GM10266 (cell line): ENCODE measurements at regions not wholly inside any gene's neighbourhood (a gene's known extent, or its start where the extent isn't known, plus 50 kb on each side); places are given as distances from the start of the nearest gene placed in this dataset.

ENCODE experiments used
- DNase-seq: peaks from one replicate; pipeline ENCODE4 v3.0.0; 2012; ENCODE audit errors: extremely low spot score
- TF ChIP-seq, protein P1 (sequence below): IDR thresholded peaks from 2 replicates; pipeline ENCODE4 v1.5.1; 2012; ENCODE audit warnings: mild to moderate bottlenecking, low read depth; ENCODE audit not compliant: control insufficient read depth, insufficient read depth; ENCODE audit errors: missing control alignments

DNA sequence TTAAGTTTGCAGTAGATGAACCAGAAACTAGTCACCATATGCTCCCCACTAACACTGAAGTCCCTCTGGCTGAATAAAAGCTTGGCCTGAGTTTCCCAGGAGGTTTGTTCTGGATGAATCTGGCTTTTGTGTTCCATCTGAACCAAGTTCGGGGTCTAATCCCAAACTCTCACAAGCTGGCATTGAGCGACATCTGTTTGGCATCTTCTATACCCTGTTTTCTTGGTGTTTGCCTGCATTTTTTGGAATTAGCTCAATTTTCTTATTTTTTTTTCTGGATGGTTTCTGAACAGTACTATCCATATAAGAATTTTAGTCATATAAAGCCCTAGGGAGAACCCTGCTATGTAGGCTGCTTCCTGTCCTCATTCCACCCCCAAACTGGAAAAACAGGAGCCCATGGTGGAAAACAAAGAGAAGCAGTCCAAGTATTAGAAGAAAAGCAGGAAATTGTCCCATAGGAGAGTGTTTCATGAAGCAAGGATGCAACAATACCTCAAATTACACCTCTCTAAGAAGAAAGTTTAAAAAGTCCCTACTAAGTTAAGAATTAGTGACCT lies 737.1 kb downstream of the DHX35 start:
- TF ChIP-seq, protein P1, sequence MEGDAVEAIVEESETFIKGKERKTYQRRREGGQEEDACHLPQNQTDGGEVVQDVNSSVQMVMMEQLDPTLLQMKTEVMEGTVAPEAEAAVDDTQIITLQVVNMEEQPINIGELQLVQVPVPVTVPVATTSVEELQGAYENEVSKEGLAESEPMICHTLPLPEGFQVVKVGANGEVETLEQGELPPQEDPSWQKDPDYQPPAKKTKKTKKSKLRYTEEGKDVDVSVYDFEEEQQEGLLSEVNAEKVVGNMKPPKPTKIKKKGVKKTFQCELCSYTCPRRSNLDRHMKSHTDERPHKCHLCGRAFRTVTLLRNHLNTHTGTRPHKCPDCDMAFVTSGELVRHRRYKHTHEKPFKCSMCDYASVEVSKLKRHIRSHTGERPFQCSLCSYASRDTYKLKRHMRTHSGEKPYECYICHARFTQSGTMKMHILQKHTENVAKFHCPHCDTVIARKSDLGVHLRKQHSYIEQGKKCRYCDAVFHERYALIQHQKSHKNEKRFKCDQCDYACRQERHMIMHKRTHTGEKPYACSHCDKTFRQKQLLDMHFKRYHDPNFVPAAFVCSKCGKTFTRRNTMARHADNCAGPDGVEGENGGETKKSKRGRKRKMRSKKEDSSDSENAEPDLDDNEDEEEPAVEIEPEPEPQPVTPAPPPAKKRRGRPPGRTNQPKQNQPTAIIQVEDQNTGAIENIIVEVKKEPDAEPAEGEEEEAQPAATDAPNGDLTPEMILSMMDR, result no peak
- no peak for DNase-seq

DNA sequence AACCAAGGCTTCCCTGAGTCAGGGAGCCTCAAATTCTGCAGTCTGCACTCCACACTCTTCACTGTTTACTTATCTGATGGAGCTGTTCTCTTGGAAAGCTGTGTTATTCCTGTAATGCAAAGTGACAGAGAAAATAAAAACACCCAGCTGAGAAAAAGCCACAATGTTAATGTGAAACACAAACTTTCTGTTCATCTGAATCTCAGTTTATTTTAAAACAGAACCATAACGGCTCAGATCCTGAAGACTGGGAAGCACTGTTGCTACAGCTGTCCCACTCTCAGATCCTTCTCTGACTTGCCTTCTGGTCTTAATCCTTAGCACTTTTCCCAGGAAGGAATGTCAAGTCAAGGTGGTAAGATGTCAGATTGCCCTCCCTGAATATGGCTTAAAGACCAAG lies 736.6 kb downstream of the DHX35 start:
- no peak for DNase-seq
- TF ChIP-seq, protein P1, result no peak

DNA sequence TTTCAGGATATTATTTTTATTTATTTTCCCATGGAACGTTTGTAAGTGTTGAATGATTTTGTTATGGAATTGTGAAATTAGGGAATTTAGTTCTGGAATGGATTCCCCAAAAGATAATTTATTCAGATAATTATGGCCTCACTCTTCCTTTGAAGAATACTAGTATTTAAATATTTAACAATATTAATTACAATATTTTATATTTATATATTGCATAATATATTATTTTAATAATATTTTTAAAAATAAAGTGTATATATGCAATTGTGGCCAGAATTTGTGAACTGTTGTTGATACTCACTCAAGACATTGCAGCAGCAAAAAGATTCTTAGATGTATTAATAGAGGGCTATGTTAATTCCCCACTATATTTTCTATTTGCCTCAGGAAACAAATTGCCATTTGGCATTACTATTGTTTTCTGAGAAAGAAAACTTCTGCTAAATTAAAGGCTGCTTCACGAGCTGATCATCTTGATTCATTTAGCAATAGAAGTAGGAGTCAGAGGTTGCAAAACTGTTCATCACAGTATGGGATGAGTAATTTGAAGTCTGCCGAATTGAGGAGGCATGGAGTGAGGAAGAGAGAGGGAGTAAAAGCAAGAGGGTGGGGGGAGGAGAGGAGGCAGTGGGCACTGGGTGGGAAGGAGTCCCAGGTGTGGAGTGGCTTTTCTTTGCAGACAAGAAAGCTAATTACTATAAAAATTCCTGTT lies 729.2 kb downstream of the DHX35 start:
- DNase-seq, result no peak
- TF ChIP-seq, protein P1, result no peak

DNA sequence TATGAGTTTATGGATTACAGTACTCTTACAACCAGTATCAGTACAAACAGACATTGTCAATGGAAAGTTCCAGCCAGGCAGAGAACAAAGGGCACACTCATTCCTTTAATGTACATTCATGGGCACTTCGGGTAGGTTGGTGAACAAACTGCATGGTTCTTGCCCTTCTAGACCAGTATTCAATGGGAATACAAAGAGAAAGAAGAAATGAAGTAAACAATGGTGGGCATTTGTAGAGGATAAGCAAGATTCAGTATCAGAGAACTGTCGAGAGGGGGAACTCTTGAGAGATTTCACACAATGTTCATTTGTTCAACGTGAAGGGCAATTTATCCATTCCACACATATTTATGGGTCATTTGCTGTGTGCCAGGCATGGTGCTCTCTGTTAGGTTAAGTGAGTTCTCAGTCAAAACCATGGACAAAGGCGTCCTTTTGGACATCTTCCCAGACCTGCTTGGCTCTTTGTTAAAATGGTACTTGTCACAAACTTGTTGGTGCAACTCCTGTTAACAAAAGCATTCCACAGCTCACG lies 714.8 kb downstream of the DHX35 start:
- TF ChIP-seq, protein P1, result no peak
- no peak for DNase-seq

DNA sequence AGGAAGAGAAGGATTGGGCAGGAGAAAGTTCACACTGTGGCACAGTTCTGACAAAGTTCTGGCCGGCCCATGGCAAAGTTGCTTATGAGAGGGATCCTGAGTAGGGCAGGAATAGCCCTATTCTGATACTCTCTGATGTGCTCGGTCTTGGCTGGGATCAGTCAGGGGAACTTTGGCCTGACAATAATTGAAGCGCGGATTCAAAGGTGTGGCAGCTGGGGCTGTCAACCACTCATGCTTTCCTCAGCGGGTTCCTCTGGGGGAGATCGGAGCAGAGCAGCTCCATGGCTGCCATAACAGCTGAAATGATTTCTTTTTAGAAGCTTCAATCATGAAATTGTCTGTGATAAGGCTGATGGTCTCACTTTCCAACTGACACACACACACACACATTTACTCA lies 714.1 kb downstream of the DHX35 start:
- TF ChIP-seq, protein P1, result no peak
- DNase-seq, result no peak

DNA sequence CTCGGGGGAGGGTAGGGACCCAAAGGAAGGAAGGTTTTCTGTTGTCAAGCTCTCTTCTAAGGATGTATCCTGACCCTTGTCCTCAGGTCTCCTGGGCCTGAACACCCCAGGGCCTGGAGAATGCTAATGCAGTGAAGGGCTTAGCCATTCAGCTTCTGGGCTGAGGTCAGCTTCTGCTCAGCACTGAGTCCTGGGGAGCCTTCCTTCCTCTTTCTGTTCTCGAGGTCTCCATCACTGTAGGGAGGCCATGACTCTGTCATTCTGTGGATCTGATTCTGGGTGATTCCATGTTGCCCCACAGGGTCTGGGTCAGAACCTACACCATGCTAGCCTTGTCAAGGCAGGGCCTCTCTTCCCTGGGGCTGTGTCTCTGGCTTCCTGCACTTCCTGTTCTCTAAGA lies 712.7 kb downstream of the DHX35 start:
- DNase-seq, result no peak
- TF ChIP-seq, protein P1, result no peak

DNA sequence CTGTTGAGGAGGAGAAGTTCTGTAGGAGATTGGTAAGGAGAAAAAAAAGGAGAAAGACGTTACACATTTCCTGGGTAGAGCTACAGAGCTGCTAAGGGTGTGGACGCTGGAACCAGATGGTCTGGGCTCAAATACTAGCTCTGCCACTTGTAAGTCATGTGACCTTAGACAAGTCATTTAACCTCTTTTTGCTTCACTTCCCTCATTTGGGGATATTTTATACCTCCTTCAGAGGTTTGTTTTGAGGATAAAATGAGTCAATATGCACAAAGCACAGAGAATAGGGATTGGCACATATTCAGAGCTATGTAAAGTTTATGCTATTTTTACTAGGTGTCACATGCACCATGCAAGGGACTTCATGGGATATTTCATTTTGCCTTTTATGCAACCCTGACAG lies 708.8 kb downstream of the DHX35 start:
- TF ChIP-seq, protein P1, result no peak
- DNase-seq, result no peak
